Ascending aorta (tissue), 2 donors: ENCODE measurements at regions not wholly inside any gene's neighbourhood (a gene's known extent, or its start where the extent isn't known, plus 50 kb on each side); places are given as distances from the start of the nearest gene placed in this dataset.

Experiments used
- DNase-seq, 2 donors: peaks; one replicate each; pipeline ENCODE4 v3.0.0-alpha.2; 2019; ENCODE audit warnings: low spot score in 2 of 2
- H3K27ac ChIP-seq, 2 donors: fragments of 200-600 bp; sonication (generic); one replicate each; pipeline ENCODE4 v1.5.1; 2016 to 2017; ENCODE audit warnings: mild to moderate bottlenecking in 1 of 2
- H3K27me3 ChIP-seq: fragments of 200-600 bp; sonication (generic); one replicate; pipeline ENCODE4 v1.5.1; 2017
- H3K36me3 ChIP-seq, 2 donors: fragments of 200-600 bp; sonication (generic); one replicate each; pipeline ENCODE4 v1.5.1; 2016
- H3K4me1 ChIP-seq, 2 donors: fragments of 200-600 bp; sonication (generic); one replicate each; pipeline ENCODE4 v1.5.1; 2016 to 2017; ENCODE audit warnings: mild to moderate bottlenecking in 1 of 2
- H3K4me3 ChIP-seq, 2 donors: fragments of 200-600 bp; sonication (generic); one replicate each; pipeline ENCODE4 v1.5.1; 2016 to 2017; ENCODE audit warnings: mild to moderate bottlenecking in 1 of 2
- H3K9me3 ChIP-seq, 2 donors: fragments of 200-600 bp; sonication (generic); one replicate each; pipeline ENCODE4 v1.5.1; 2016
- CTCF ChIP-seq, 3 experiments: fragments of 200-600 bp in 2 of 3; fragments of 450-650 bp in 1 of 3; sonication (generic) in 2 of 3; IDR thresholded peaks; one replicate each; pipeline ENCODE4 v1.5.1; 2016 to 2019; ENCODE audit warnings: antibody characterized with exemption in 3 of 3, mild to moderate bottlenecking in 1 of 3, moderate library complexity in 1 of 3
- intact Hi-C: fragments of 100-400 bp; cut with DNase I; formaldehyde crosslinking; loops from one replicate; pipeline ENCODE4 v1.15.1; 2023

GRCh38 chr2:16136461-16137035 lies 196.2 kb downstream of the MYCN start:
- Histone ChIP-seq H3K4me3 (no peak overlapping the region), H3K4me1 (no peaks in the 10 kb centered on the region), H3K9me3 (no peaks in the 10 kb centered on the region), H3K36me3 (no peaks in the 10 kb centered on the region), H3K27me3 (no peaks in the 10 kb centered on the region), H3K27ac (no peak overlapping the region)
- intact Hi-C loops: no loop called here
- TF ChIP-seq CTCF (IDR thresholded peaks at IDR 0.05): no peak
- DNase-seq: no peak

GRCh38 chr2:16135913-16136310 lies 195.6 kb downstream of the MYCN start:
- no peak for TF ChIP-seq CTCF (IDR thresholded peaks at IDR 0.05)
- H3K27me3 ChIP-seq: no peaks in the 10 kb centered on the region
- intact Hi-C loops: no loop called here
- no peaks in the 10 kb centered on the region for H3K9me3 ChIP-seq
- no peak overlapping the region for H3K27ac ChIP-seq
- H3K4me3 ChIP-seq: no peak overlapping the region
- no peak for DNase-seq
- no peaks in the 10 kb centered on the region for H3K36me3 ChIP-seq
- no peaks in the 10 kb centered on the region for H3K4me1 ChIP-seq

DNA sequence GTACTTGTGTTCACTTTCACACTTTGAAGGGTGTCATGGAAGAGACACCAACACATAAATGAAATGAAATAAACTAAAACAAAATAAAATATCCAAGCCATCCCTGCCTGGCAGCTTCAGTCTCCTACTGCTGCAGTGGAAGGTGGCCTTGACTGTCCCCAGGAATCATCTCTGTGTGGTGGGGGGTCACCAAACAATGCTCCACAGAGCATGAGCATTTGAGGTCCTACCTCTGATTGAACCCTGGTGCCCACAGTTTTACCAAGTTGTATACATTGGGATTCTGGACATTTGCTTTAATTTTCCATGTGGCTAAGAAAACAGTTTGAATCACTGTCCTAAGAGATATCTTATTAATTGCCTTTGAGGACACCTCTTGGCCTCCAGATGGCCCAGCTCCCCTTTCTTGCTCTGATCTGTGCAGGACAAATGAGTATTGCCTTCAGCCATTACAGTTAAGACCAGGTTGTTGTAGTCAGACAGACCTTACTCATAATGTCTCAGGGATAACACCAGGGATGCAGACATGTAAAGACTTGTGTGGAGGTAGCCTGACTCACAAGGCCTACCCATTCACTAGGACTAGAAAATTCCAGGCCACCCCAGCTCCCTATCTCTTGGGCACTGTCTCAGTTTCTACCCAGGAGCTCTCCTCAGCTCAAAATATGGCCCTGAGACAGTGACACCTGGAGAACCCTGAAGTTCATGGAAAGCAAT lies 195.0 kb downstream of the MYCN start:
- intact Hi-C loops: no loop called here
- no peaks in the 10 kb centered on the region for H3K9me3 ChIP-seq
- H3K27ac ChIP-seq: no peak overlapping the region
- no peak for TF ChIP-seq CTCF (IDR thresholded peaks at IDR 0.05)
- H3K36me3 ChIP-seq: no peaks in the 10 kb centered on the region
- no peaks in the 10 kb centered on the region for H3K27me3 ChIP-seq
- no peak overlapping the region for H3K4me3 ChIP-seq
- no peak for DNase-seq
- no peaks in the 10 kb centered on the region for H3K4me1 ChIP-seq

- TF ChIP-seq CTCF (IDR thresholded peaks at IDR 0.05): no peak
- no peak for DNase-seq
- Histone ChIP-seq H3K27ac (no peak overlapping the region), H3K4me3 (no peak overlapping the region), H3K36me3 (no peaks in the 10 kb centered on the region), H3K27me3 (no peaks in the 10 kb centered on the region), H3K4me1 (no peaks in the 10 kb centered on the region), H3K9me3 (no peaks in the 10 kb centered on the region)
- intact Hi-C loops: no loop called here
Measured at GRCh38 chr2:16134436-16135165, 194.3 kb downstream of the MYCN start.

GRCh38 chr2:16130906-16131400 lies 190.6 kb downstream of the MYCN start:
- TF ChIP-seq CTCF (IDR thresholded peaks at IDR 0.05): no peak
- H3K4me3 ChIP-seq: no peak overlapping the region
- DNase-seq: no peak
- no peaks in the 10 kb centered on the region for H3K27me3 ChIP-seq
- H3K36me3 ChIP-seq: no peaks in the 10 kb centered on the region
- intact Hi-C loops: no loop called here
- H3K9me3 ChIP-seq: no peaks in the 10 kb centered on the region
- no peaks in the 10 kb centered on the region for H3K4me1 ChIP-seq
- H3K27ac ChIP-seq: no peak overlapping the region
